HG02981 (cell line): ENCODE measurements at regions not wholly inside any gene's neighbourhood (a gene's known extent, or its start where the extent isn't known, plus 50 kb on each side); places are given as distances from the start of the nearest gene placed in this dataset.

ENCODE experiments used
- ATAC-seq: cut with Tn5 transposase; IDR thresholded peaks from one replicate; pipeline ENCODE4 v1.9.1; 2021; ENCODE audit warnings: mild to moderate bottlenecking, moderate library complexity; ENCODE audit not compliant: unreplicated experiment

DNA sequence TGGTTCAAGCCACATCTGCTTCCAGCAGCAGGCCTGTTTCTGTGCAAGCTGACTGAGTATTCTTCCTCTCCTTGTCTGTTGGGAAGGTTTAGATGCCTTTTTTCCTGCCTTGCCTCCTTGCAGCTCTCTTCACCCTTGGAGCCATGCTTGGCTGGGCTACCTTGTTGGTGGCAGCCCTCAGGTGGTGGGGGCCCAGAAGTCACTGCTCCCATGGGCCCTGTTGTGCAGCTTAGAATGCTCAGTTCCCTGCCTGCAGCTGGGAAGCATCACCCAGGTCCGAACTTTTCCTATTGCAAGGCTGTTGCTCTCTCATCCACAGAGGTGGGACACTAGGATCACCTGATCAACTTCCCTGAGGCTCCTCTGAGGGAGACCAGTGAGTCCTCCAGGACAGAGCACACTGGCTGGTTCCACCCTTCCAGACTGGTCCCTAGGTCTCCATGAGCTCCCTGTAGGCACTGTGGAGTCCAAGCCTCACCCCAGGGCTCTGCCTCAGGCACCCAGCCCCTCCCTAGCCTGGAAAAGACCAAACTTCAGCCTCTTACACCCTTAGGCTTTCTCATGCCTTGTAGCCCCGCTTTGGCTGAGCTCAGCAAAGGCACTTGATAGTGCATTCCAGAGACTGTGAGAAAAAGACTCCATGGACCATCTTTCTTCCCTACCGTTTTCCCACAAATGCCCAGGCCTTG, 219.3 kb upstream of the SH3BP4 start:
- no peak for ATAC-seq

DNA sequence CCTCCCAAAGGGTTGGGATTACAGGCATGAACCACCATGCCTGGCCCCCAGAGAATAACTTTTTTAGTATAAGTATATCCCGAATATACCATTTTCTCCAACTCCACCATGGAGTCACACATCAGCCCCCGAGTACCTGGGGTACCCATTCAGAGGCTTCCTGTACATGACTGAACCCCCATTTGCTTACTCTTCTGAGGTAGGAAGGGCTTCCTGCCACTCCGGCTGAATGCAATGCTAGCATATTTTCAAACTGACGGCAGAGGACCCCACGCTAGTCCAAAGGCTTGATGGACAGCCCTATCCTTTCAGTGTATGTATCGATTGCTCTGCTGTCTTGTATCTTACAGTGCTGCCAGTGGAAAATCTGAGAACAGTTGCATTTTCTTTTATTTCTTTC, 220.6 kb upstream of the SH3BP4 start:
- no peak for ATAC-seq

DNA sequence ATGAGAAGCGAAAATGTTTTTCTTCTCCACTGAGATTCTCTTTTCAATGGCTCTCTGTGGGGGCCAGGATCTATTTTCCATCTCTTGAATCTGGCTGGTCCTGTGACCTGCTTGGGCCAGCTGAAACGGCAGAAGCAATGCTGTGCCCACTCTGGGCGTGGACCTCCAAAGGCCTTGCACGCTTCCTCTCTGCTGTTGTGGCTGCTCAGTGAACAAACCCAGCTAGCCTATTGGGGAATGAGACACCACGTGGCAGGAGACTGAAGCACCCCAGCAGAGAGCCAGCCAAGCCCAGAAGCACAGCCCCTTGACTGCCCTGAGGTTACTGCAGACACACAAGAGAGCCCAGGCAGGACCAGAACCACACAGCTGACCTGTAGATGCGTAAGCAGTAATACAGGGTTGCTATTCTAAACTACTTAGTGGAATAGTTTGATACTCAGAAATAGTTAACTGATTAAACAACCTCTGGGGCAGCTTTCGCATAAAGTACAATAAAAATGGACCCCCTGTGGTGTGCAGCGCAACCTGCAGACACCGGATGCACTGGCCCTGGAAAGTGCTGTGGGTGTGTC, 221.7 kb upstream of the SH3BP4 start:
- ATAC-seq, result no peak

DNA sequence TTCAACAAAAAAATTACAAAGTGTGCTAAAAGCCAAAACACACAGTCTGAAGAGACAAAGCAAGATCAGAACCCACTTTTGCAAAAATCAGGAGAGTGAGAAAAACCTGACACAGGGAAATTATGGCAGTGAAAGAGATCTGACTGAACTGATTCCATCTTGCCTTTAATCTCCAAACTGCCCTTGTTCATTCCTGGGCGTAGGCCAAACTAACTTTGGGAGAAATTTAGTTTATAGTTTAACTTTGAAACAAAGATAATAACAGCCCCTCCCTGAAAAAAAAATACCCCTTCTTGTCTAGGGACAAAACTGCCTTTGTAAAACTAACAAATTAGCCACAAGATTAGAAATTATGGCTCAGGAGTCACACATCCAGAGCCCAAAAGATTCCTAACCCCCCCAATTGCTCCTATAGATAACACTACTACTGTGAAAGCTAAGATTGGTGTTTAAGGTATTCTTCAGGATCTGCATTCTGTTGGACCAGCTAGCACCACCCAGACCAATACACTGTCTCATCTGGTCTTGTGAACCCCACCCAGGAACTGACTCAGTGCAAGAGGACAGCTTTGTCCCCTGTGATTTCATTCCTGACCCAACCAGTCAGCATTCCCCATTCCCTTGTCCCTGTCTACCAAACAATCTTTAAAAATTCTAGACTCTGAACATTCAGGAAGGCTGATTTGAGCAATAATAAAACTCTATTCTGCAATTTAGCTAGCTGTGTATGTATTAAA, 226.1 kb upstream of the SH3BP4 start:
- ATAC-seq, result no peak

DNA sequence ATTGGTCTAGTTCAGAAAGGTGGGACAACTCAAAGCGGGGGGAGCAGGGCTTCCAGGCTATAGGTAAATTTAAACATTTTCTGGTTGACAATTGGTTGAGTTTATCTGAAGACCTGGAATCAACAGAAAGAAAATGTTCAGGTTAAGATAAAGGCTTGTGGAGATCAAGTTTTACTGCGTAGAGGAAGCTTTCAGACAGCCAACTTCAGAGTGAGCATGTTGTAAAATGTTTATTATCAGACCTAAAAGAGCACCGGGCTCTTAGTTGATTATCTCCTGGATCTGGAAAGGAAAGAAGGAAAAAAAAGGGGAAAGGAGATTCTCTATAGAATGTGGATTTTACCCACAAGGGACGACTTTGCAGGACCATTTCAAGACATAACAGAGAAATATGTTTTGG, 227.0 kb upstream of the SH3BP4 start:
- ATAC-seq, result no peak

DNA sequence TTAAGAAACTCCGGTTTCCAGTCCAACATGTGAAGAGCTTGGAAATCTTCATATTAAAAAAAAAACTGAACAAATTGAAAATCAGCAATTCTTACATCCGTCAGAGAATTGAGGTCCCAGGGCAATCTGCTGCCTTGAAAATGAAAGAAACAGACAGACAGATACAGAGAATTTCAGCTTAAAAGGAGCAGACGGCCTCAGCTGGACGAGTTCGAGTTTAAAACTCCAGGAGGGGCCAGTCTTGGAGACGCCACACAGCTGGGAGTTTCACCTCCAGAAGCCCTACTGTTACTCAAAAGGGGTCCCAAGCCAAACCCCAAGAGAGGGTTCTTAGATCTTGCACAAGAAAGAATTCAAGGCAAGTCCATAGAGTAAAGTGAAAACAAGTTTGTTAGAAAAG, 226.5 kb upstream of the ARL4C start:
- ATAC-seq, result no peak

DNA sequence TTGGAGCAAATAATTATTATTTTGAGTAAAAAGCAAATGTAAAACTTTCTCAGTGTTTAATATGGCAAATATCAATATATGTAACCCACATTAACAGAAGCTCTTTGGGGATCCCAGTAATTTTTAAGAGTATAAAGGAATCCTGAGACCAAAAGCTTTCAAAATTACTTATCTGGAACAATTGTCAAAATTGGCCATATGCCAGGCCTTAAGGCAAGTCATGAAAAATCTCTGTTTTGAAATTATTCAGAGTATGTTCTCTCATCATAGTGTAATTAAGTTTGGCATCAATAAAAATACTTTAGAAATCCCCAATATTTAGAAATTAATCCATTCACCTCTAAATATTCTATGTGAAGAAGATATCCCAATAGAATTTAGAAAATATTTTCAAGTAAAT, 225.3 kb upstream of the ARL4C start:
- ATAC-seq, result no peak

DNA sequence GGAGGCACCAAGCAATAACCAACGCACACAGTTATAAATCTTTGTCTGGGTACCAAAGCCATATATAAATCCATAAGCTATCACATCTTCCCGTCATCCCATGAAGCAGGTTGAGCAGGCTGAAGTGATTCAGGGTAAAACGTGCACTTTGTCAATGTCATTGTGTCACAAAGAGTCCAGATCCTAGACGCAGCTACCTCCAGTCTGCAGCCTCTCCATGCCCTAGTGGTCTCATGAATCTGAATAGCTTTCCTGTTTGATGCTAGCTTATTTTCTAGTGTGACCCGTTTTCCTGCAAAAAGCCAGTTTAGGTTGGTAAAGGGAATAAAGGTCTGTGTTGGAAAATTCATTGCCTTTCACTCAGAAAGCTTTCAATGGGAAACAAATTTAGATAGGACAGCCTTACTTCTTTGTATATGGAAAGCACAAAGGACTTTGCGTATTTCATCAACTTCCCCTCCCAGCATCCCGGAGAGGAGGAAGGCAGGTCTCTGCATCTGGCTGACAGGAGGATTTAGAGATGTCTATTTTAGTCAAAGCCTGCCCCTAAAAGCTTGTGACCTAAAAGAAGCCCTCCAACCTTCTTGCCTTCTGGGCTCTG, 222.3 kb upstream of the ARL4C start:
- no peak for ATAC-seq

DNA sequence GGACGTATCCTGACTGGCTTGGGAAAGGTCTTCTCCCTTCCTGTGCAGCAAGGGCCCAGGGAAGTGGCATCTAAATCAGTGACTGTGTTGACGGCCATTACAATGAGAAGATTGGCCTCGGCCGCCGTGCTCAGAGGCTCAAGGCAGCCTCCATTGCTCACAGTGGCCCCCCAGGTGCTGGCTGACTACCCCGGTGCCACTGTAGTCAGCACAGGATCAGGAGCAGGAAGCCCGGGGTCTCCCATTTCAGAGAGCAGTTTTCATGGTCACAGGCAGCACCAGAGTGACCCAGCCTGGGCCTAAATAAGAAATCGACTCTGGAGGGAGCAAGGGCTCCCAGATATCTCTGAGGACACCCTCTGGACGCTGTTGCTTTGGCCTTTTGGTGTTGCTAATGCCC, 219.4 kb upstream of the ARL4C start:
- ATAC-seq, result no peak

DNA sequence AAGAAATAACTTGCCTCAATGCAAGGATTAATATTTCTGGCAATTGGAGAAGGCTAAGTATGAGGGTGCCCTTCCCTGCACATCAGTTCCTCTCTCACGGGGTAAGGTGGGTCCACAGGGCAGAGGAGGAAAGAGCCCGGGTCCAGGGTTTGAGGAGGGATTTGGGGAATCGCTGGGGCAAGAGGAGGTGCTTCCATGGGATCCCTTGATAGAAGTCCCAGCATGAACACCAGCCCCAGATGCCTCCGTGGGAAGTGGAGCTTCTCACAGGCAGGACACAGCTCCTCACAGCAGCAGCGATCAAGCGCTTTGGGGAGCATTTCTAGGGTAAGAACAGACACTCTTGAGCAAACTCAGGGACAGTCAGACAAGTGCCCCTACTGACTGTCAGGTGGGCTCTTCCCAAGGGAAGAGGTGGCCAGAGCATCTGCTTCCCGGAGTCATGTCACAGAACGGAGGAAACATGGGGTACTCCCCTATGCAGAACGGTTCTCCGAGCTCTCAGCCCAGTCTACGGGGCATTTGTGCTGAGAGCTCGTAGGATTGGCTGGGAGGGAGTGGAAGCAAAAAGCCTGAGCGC, 218.9 kb upstream of the ARL4C start:
- ATAC-seq, result no peak

DNA sequence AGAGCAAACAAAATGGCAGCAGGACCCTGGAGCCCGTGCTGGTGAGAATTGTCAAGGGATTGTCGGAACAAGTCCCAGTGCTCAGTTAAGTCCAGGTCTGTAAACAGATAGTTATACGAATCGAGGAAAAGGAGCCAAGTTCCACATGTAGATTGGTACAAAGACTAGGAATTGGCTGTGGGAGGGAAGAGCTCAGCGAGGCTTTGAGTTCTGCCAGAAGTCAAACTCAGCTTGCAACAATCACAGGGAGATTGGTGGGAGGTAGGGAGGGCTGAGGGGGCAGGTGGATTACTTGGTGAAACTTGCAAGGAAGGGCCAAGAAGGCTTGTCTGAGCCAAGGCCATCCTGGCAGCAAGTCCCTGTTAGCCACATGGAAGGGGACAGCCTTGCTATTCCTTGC, 217.8 kb upstream of the ARL4C start:
- no peak for ATAC-seq

DNA sequence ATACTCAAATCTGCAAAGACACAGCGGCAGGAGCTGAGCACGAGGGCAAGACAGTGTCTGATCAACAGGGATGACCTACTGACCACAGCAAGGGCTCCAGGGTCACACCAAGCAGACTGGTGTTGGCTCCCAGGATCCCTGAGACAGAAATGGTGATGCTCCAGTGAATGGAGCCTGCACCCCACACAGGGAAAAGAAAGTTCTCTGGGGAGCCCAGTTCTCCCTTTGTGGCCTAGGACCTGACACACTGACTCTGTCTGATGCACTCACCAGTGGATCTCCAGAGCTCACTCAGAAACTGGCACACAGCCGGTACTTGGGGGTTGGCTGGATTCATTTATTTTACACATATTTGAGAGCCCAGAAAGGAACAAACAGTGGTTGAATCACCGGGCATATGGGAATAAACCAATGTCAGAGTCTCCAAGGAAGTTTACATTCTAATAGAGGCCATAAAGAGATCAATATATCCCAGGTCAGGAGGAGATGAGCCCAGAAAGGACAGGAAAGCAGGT, 215.6 kb upstream of the ARL4C start:
- ATAC-seq, result no peak

DNA sequence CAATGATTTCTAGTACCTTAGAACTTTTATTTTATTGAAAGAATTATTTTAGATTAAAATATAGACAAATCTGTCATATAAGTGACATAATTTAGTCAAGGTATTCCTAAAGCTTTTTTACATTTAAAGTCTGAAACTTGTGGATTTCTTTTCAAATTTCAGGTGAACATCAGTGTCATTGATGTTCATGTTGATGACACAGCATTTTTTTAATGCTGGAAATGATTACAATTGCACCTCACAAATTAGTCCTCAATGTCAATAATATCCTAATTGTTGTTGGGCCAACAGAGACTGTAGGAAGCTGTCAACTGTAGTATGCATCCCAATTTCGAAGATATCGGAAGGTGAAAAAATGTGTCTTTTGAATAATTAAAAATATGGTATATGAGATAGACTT, 214.4 kb upstream of the ARL4C start:
- no peak for ATAC-seq

DNA sequence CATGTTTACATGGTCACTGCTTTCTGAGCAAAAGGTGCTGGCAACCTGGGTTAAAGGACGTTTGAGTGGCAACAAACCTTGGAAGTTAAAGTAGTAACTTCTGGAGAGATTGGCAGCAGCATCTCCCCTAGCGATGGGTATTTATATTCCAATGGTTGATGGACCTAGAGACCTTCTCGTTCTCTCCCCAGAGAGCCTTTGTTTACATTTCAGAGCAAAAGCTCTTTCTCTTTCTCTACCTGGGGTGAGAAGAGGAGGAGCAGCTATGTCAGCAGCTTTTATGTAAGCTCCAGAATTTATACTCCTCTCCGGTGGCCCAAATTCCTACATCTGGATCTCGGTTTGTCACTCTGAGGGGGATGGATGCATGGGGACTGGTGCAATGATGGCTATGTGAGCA, 213.7 kb upstream of the ARL4C start:
- no peak for ATAC-seq

DNA sequence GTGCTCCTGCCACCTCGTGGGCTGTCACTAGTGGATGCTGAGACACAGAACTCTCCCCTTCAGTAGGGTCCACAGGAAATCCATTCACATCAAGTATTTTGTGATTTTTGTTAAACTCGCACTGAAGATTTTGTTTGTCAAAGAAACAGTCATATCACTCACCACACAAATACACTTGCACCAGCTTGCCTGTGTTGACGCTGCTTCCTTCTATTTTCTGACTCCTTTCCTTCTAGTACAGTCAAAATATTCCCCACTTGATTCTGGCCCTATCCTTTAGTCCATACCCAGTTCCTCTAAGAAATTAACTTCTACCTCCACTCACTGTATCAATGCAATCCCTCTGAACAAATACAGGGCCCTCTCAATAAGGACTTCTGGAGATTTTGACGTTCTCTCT, 213.2 kb upstream of the ARL4C start:
- no peak for ATAC-seq

DNA sequence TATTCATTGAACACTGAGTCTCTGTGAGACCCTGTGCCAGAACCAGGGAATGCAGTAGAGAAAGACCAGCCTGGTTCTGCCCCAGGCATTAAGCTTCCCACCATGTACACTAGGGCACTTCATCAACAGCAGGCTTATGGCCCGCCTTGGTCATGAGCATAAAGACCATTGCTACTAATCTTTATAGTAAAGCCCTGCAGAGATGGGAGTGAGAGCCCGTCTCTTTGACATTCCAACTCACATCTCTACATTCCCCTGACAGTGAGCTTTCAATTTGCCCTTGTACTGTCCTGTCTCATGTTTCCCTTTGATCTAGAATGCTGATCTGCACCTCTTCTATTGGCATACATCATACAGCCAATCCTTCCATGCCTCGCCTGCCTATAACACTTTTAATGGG, 211.8 kb upstream of the ARL4C start:
- ATAC-seq, result no peak

DNA sequence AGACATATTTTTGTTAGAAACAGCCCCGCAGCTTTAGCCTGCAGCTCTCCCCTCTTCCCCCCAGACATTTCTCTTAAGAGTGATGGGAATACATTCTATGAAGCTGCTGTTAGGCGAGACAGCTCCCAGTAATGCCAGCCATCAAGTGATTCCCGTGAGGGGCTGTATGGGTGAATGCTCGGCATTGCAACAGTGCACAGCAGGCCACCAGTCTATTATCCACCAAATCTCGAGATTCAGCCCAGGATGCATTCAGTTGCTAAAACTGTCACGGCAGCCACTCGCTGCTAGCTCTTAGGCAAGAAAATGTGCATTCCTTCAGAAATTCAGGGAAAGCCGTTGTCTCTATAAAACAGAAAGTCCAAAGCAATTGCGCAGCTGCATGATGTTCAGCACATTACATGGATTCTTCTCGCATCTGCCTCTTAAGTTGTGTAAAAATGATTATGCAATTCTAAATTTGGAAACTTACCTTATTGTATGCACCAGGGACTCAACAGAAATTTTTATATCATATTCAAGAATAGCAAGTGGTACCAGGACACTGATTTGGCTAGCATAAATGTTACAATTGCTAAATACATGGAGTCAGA, 211.3 kb upstream of the ARL4C start:
- ATAC-seq, result no peak

DNA sequence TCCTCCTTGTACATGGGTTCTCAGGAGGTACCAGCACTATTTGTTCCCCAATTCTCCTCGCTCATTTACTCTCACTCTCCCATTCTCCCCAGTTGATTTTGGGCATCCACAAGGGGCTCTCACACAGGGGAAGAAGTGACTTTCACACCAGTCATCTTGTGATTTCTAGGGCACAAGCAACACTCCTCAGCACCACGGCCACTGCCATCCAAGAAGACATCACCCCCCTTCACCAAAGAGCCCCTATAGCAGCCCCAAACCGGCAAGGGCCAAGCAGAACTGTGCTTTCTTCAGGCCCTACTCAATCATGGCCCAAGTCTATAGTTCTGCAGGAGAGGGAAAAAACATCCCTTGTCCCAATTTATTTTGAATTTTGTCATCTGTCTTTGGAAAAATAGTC, 209.2 kb upstream of the ARL4C start:
- no peak for ATAC-seq

DNA sequence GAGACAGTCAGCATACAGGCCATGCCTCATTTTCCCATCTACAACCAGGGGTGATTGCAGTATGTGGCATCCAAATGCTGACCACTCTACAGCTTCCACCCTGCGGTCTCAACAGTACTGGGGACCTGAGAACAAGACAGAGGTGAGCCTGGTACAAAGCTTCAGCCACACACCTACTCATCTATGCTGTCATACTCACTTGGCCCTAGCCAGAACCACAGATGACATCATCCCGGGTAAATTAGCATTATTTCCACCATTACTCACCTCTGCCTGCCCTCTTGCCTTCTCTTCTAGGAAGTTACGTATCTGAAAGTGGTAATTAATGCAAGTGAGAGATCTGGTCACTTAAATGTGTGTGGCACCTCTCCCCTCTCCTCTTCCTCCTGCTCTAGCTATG, 208.2 kb upstream of the ARL4C start:
- ATAC-seq, result no peak

DNA sequence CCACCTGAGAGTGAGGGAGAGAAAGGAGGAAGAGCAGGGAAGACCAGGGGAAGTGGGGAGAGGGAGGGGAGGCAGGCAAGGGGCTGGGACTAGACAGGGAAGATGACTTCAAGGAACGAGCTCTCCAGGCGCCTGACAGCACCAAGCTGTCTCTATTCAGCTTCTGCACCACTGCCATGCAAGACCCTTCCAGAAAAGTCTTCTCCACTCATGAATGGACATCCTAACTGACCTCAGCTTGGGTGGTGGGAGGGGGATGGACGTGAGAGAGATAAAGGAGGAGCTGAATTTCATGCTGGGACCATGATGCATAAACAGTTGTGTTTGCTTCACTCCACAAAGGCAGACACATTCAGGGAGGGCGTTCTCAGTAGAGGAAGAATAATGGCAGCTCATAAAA, 206.4 kb upstream of the ARL4C start:
- no peak for ATAC-seq

DNA sequence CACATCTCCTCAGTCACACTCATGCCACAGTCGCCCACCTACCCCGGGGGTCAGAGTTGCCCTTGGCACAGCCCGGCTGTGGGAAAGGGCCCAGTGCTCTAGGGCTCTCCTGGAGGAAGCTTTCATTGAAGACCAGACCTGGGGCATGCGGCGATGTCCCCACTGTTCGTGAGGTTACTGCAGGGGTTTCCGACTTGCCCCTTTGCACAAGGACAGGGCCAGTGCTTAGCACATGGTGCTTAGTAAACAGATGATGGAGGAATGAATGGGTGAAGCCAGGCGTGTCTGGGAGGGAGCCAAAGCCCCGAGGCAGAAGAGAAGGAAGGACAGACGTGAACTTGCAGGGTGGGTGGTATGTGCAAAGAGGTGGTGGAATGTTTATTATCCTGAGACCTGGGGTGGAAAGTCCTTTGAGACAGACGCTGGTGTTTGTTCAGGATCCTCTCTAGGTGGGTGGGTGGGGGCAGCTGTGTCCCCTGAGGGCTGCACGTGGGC, 205.9 kb upstream of the ARL4C start:
- ATAC-seq, result no peak
